ENCODE measurements at regions not wholly inside any gene's neighbourhood (a gene's known extent, or its start where the extent isn't known, plus 50 kb on each side); places are given as distances from the start of the nearest gene placed in this dataset.

- H3K4me3 ChIP-seq (ENCODE audit: low read depth, low read length), result no peak overlapping the region
- no peak for TF ChIP-seq CTCF (IDR thresholded peaks at IDR 0.05; ENCODE audit: insufficient read depth, low read length)
Measured at GRCh38 chr4:129604632-129605255, 508.8 kb downstream of the C4orf33 start.

GRCh38 chr4:129614611-129615010 is 518.7 kb downstream of the C4orf33 start:
- no peak for TF ChIP-seq CTCF (IDR thresholded peaks at IDR 0.05; ENCODE audit: insufficient read depth, low read length)
- no peak for DNase-seq (ENCODE audit: low read depth)
- H3K4me3 ChIP-seq (ENCODE audit: low read depth, low read length), result no peak overlapping the region

More at GRCh38 chr4:129604632-129605255, 508.8 kb downstream of the C4orf33 start:
- no peak for DNase-seq (ENCODE audit: low read depth)

- no peak for TF ChIP-seq CTCF (IDR thresholded peaks at IDR 0.05; ENCODE audit: insufficient read depth, low read length)
- no peak for DNase-seq (ENCODE audit: low read depth)
- no peak overlapping the region for H3K4me3 ChIP-seq (ENCODE audit: low read depth, low read length)
Measured at GRCh38 chr4:129622566-129622965, 526.6 kb downstream of the C4orf33 start.

- DNase-seq (ENCODE audit: low read depth), result no peak
- no peak overlapping the region for H3K4me3 ChIP-seq (ENCODE audit: low read depth, low read length)
- TF ChIP-seq CTCF (IDR thresholded peaks at IDR 0.05; ENCODE audit: insufficient read depth, low read length), result no peak
Measured at GRCh38 chr4:129623233-129623875, 527.4 kb downstream of the C4orf33 start.

GRCh38 chr4:129641179-129641578 is 545.2 kb downstream of the C4orf33 start:
- peak; percentile 69 for DNase-seq (ENCODE audit: low read depth)
- peak; percentile 74 for TF ChIP-seq CTCF (IDR thresholded peaks at IDR 0.05; ENCODE audit: insufficient read depth, low read length)
- no peak overlapping the region for H3K4me3 ChIP-seq (ENCODE audit: low read depth, low read length)

- no peak overlapping the region for H3K4me3 ChIP-seq (ENCODE audit: low read depth, low read length)
- no peak for DNase-seq (ENCODE audit: low read depth)
- TF ChIP-seq CTCF (IDR thresholded peaks at IDR 0.05; ENCODE audit: insufficient read depth, low read length), result no peak
Measured at GRCh38 chr4:129645461-129645860, 549.5 kb downstream of the C4orf33 start.
